ENCODE measurements at regions not wholly inside any gene's neighbourhood (a gene's known extent, or its start where the extent isn't known, plus 50 kb on each side); places are given as distances from the start of the nearest gene placed in this dataset.

GRCh38 chr5:67299231-67299735 lies 102.7 kb upstream of the CD180 start:
- Histone ChIP-seq H3K4me1 (ENCODE audit: control insufficient read depth, insufficient read depth, low read length) (peaks cover 12% of the 10 kb centered on the region), H3K27ac (ENCODE audit: low read length) (no peak overlapping the region), H3K4me3 (ENCODE audit: low read length in 2 of 2) (no peak overlapping the region), H3K9me3 (ENCODE audit: control insufficient read depth in 2 of 2, low read length in 2 of 2) (no peaks in the 10 kb centered on the region), H3K36me3 (ENCODE audit: control insufficient read depth in 2 of 2, insufficient read depth in 2 of 2, low read length in 2 of 2) (no peaks in the 10 kb centered on the region), H3K9ac (ENCODE audit: low read length in 2 of 2) (no peak overlapping the region), H3K27me3 (ENCODE audit: control insufficient read depth in 1 of 2, insufficient read depth in 2 of 2, low read length in 2 of 2) (no peaks in the 10 kb centered on the region)

GRCh38 chr5:67297802-67298532 lies 101.4 kb upstream of the CD180 start:
- no peak overlapping the region for H3K27ac ChIP-seq (ENCODE audit: low read length)

DNA sequence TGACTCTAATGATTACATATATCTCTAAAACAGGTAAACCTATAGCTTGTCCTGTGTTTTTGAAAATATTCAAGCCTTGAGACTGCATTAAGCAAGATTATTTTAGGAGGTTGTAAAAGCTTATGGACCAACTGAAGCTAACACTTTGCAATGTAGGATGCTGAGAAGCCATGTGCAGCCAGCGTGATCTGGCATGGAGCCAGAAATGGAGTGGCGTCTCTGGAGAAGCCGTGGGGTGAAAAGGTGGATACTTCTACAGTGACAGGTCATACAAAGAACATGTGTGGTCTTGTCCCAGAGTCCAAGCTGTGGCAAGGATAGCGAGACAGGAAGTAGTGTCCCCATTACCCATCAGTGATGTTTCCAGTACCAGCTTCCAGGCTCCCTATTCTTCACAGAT lies 100.8 kb upstream of the CD180 start:
- no peak overlapping the region for H3K4me3 ChIP-seq (ENCODE audit: low read length in 2 of 2)
- H3K27me3 ChIP-seq (ENCODE audit: control insufficient read depth in 1 of 2, insufficient read depth in 2 of 2, low read length in 2 of 2): no peaks in the 10 kb centered on the region
- H3K36me3 ChIP-seq (ENCODE audit: control insufficient read depth in 2 of 2, insufficient read depth in 2 of 2, low read length in 2 of 2): no peaks in the 10 kb centered on the region
- peaks cover 14% of the 10 kb centered on the region for H3K4me1 ChIP-seq (ENCODE audit: control insufficient read depth, insufficient read depth, low read length)
- H3K9me3 ChIP-seq (ENCODE audit: control insufficient read depth in 2 of 2, low read length in 2 of 2): no peaks in the 10 kb centered on the region
- H3K9ac ChIP-seq (ENCODE audit: low read length in 2 of 2): no peak overlapping the region
- no peak overlapping the region for H3K27ac ChIP-seq (ENCODE audit: low read length)

More at GRCh38 chr5:67297802-67298532, 101.4 kb upstream of the CD180 start:
- Histone ChIP-seq H3K4me1 (ENCODE audit: control insufficient read depth, insufficient read depth, low read length) (peaks cover 17% of the 10 kb centered on the region), H3K9ac (ENCODE audit: low read length in 2 of 2) (no peak overlapping the region), H3K9me3 (ENCODE audit: control insufficient read depth in 2 of 2, low read length in 2 of 2) (no peaks in the 10 kb centered on the region), H3K4me3 (ENCODE audit: low read length in 2 of 2) (no peak overlapping the region), H3K36me3 (ENCODE audit: control insufficient read depth in 2 of 2, insufficient read depth in 2 of 2, low read length in 2 of 2) (no peaks in the 10 kb centered on the region), H3K27me3 (ENCODE audit: control insufficient read depth in 1 of 2, insufficient read depth in 2 of 2, low read length in 2 of 2) (no peaks in the 10 kb centered on the region)

- Histone ChIP-seq H3K27me3 (ENCODE audit: control insufficient read depth in 1 of 2, insufficient read depth in 2 of 2, low read length in 2 of 2) (no peaks in the 10 kb centered on the region), H3K9ac (ENCODE audit: low read length in 2 of 2) (no peak overlapping the region), H3K4me1 (ENCODE audit: control insufficient read depth, insufficient read depth, low read length) (peaks cover 17% of the 10 kb centered on the region), H3K4me3 (ENCODE audit: low read length in 2 of 2) (no peak overlapping the region), H3K9me3 (ENCODE audit: control insufficient read depth in 2 of 2, low read length in 2 of 2) (no peaks in the 10 kb centered on the region), H3K36me3 (ENCODE audit: control insufficient read depth in 2 of 2, insufficient read depth in 2 of 2, low read length in 2 of 2) (no peaks in the 10 kb centered on the region), H3K27ac (ENCODE audit: low read length) (no peak overlapping the region)
Observed at GRCh38 chr5:67294266-67294938, 97.8 kb upstream of the CD180 start.

GRCh38 chr5:67293226-67293625 lies 96.6 kb upstream of the CD180 start:
- H3K4me1 ChIP-seq (ENCODE audit: control insufficient read depth, insufficient read depth, low read length): peaks cover 22% of the 10 kb centered on the region
- no peak overlapping the region for H3K9ac ChIP-seq (ENCODE audit: low read length in 2 of 2)
- no peak overlapping the region for H3K4me3 ChIP-seq (ENCODE audit: low read length in 2 of 2)
- H3K36me3 ChIP-seq (ENCODE audit: control insufficient read depth in 2 of 2, insufficient read depth in 2 of 2, low read length in 2 of 2): no peaks in the 10 kb centered on the region
- no peak overlapping the region for H3K27ac ChIP-seq (ENCODE audit: low read length)
- no peaks in the 10 kb centered on the region for H3K9me3 ChIP-seq (ENCODE audit: control insufficient read depth in 2 of 2, low read length in 2 of 2)
- H3K27me3 ChIP-seq (ENCODE audit: control insufficient read depth in 1 of 2, insufficient read depth in 2 of 2, low read length in 2 of 2): no peaks in the 10 kb centered on the region

GRCh38 chr5:67292201-67292940 lies 95.8 kb upstream of the CD180 start:
- Histone ChIP-seq H3K36me3 (ENCODE audit: control insufficient read depth in 2 of 2, insufficient read depth in 2 of 2, low read length in 2 of 2) (no peaks in the 10 kb centered on the region), H3K9me3 (ENCODE audit: control insufficient read depth in 2 of 2, low read length in 2 of 2) (no peaks in the 10 kb centered on the region), H3K4me1 (ENCODE audit: control insufficient read depth, insufficient read depth, low read length) (peaks cover 22% of the 10 kb centered on the region), H3K4me3 (ENCODE audit: low read length in 2 of 2) (no peak overlapping the region), H3K9ac (ENCODE audit: low read length in 2 of 2) (no peak overlapping the region), H3K27me3 (ENCODE audit: control insufficient read depth in 1 of 2, insufficient read depth in 2 of 2, low read length in 2 of 2) (no peaks in the 10 kb centered on the region), H3K27ac (ENCODE audit: low read length) (no peak overlapping the region)

DNA sequence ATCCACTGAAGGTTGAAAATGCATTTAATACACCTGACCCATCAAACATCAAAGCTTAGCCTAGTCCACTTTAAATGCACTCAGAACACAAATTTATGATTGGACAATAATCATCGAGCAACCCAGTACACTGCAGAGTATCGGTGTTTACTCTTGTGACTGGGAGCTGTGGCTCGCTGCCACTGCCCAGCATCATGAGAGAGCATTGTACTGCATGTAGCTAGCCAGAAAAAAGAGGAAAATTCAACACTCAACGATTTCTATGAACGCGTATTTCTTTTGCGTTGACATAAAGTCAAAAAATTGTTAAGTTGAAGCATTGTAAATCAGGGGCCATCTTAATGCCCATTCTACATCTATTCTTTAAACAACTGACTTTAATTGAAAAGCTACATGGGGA lies 95.1 kb upstream of the CD180 start:
- no peak overlapping the region for H3K9ac ChIP-seq (ENCODE audit: low read length in 2 of 2)
- no peaks in the 10 kb centered on the region for H3K9me3 ChIP-seq (ENCODE audit: control insufficient read depth in 2 of 2, low read length in 2 of 2)
- H3K4me1 ChIP-seq (ENCODE audit: control insufficient read depth, insufficient read depth, low read length): peaks cover 22% of the 10 kb centered on the region
- H3K4me3 ChIP-seq (ENCODE audit: low read length in 2 of 2): no peak overlapping the region
- no peaks in the 10 kb centered on the region for H3K27me3 ChIP-seq (ENCODE audit: control insufficient read depth in 1 of 2, insufficient read depth in 2 of 2, low read length in 2 of 2)
- no peaks in the 10 kb centered on the region for H3K36me3 ChIP-seq (ENCODE audit: control insufficient read depth in 2 of 2, insufficient read depth in 2 of 2, low read length in 2 of 2)
- no peak overlapping the region for H3K27ac ChIP-seq (ENCODE audit: low read length)

- Histone ChIP-seq H3K36me3 (ENCODE audit: control insufficient read depth in 2 of 2, insufficient read depth in 2 of 2, low read length in 2 of 2) (no peaks in the 10 kb centered on the region), H3K9ac (ENCODE audit: low read length in 2 of 2) (no peak overlapping the region), H3K4me3 (ENCODE audit: low read length in 2 of 2) (no peak overlapping the region), H3K9me3 (ENCODE audit: control insufficient read depth in 2 of 2, low read length in 2 of 2) (no peaks in the 10 kb centered on the region), H3K4me1 (ENCODE audit: control insufficient read depth, insufficient read depth, low read length) (peaks cover 22% of the 10 kb centered on the region), H3K27ac (ENCODE audit: low read length) (no peak overlapping the region), H3K27me3 (ENCODE audit: control insufficient read depth in 1 of 2, insufficient read depth in 2 of 2, low read length in 2 of 2) (no peaks in the 10 kb centered on the region)
Observed at GRCh38 chr5:67291066-67291465, 94.5 kb upstream of the CD180 start.

DNA sequence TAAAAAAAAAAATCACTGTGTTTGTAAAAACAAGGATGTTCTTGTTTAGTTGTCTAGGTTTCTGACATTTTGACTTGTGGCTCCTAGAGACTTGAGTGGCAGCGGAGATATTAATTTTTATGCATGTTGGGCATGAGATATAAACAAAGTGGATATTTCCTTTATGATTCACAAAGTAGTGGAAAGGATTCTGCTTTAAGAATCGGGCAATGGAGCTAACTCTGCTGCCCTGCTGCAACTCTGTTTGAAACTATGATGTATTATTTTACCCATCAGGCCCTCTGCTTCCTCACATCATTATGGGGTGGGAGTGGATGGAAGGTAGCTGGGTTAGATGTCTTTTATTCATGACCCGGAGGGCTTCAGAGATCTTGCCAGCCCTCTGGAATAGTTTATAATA lies 94.1 kb upstream of the CD180 start:
- H3K4me1 ChIP-seq (ENCODE audit: control insufficient read depth, insufficient read depth, low read length): peaks cover 22% of the 10 kb centered on the region
- H3K9me3 ChIP-seq (ENCODE audit: control insufficient read depth in 2 of 2, low read length in 2 of 2): no peaks in the 10 kb centered on the region
- H3K27ac ChIP-seq (ENCODE audit: low read length): no peak overlapping the region
- no peak overlapping the region for H3K4me3 ChIP-seq (ENCODE audit: low read length in 2 of 2)
- H3K36me3 ChIP-seq (ENCODE audit: control insufficient read depth in 2 of 2, insufficient read depth in 2 of 2, low read length in 2 of 2): no peaks in the 10 kb centered on the region
- H3K9ac ChIP-seq (ENCODE audit: low read length in 2 of 2): no peak overlapping the region
- no peaks in the 10 kb centered on the region for H3K27me3 ChIP-seq (ENCODE audit: control insufficient read depth in 1 of 2, insufficient read depth in 2 of 2, low read length in 2 of 2)

- Histone ChIP-seq H3K9me3 (ENCODE audit: control insufficient read depth in 2 of 2, low read length in 2 of 2) (no peaks in the 10 kb centered on the region), H3K4me3 (ENCODE audit: low read length in 2 of 2) (no peak overlapping the region), H3K9ac (ENCODE audit: low read length in 2 of 2) (no peak overlapping the region), H3K27me3 (ENCODE audit: control insufficient read depth in 1 of 2, insufficient read depth in 2 of 2, low read length in 2 of 2) (no peaks in the 10 kb centered on the region), H3K36me3 (ENCODE audit: control insufficient read depth in 2 of 2, insufficient read depth in 2 of 2, low read length in 2 of 2) (no peaks in the 10 kb centered on the region), H3K27ac (ENCODE audit: low read length) (peak overlapping the region; percentile 37), H3K4me1 (ENCODE audit: control insufficient read depth, insufficient read depth, low read length) (peaks cover 22% of the 10 kb centered on the region)
Observed at GRCh38 chr5:67289763-67290521, 93.3 kb upstream of the CD180 start.

All from stomach smooth muscle (tissue), 2 donors.